AG10803 (cell line): ENCODE measurements at regions not wholly inside any gene's neighbourhood (a gene's known extent, or its start where the extent isn't known, plus 50 kb on each side); places are given as distances from the start of the nearest gene placed in this dataset.

ENCODE experiments used
- DNase-seq: peaks from one replicate; pipeline ENCODE4 v3.0.0; 2010; ENCODE audit warnings: low read depth
- H3K4me3 ChIP-seq: 2 replicates; pipeline ENCODE4 v1.5.1; 2011; ENCODE audit warnings: mild to moderate bottlenecking, low read length, control low read depth
- TF ChIP-seq, protein P1 (sequence below): conservative IDR thresholded peaks from 2 replicates; pipeline ENCODE4 v1.5.1; 2011; ENCODE audit warnings: mild to moderate bottlenecking, low read length, control low read depth, inconsistent platforms

DNA sequence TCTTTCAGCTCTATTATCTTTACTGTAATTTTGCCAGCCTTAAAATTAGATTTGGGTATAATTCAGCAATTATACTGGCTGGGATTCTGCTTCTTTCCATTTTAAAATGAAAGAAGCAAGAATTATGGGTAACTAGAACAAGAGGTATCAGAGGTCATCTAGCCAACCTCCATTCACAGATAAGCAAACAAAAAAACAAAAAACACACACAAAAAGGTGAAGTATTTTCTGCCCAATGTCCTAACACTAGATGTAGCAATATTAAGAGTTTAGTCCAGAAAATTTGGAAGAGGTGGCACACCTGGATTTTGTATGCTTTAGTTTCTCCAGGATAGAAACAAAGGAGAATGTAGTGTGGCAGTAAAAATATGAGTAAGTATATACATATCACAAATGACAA lies 68.1 kb upstream of the ANXA1 start:
- TF ChIP-seq, protein P1, sequence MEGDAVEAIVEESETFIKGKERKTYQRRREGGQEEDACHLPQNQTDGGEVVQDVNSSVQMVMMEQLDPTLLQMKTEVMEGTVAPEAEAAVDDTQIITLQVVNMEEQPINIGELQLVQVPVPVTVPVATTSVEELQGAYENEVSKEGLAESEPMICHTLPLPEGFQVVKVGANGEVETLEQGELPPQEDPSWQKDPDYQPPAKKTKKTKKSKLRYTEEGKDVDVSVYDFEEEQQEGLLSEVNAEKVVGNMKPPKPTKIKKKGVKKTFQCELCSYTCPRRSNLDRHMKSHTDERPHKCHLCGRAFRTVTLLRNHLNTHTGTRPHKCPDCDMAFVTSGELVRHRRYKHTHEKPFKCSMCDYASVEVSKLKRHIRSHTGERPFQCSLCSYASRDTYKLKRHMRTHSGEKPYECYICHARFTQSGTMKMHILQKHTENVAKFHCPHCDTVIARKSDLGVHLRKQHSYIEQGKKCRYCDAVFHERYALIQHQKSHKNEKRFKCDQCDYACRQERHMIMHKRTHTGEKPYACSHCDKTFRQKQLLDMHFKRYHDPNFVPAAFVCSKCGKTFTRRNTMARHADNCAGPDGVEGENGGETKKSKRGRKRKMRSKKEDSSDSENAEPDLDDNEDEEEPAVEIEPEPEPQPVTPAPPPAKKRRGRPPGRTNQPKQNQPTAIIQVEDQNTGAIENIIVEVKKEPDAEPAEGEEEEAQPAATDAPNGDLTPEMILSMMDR, result no peak
- no peak overlapping the region for H3K4me3 ChIP-seq
- no peak for DNase-seq

DNA sequence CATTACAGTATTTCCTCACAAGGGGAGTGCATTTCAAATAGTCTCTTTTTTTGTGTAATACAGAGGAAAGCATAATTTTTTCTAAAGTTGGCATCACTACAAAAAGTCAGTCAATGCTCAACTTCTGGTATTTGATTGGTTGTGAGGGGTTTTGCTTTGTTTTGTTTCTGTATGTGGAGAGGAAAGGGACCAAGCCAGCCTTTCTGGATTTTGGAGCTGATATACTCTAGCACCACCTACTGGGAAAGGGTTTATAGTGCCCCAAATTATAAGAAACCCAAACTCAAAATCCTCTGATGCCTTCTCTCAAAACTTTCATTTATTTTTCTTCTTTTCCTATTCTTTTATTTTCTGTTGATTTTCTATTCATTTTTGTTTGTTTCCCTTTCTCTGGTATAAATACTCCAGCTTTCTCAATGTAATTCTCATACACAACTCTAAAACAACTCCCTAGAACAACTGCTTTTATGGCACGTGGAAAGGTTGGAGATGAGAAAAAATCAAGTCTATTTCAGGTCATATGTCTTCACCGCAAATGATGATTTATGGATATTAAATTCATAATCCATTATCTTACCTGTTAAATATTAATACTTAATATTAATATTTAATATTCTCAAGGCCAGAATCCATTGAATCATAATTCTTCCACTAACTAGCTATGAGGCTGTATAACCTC lies 69.5 kb upstream of the ANXA1 start:
- TF ChIP-seq, protein P1, result peak; percentile 98
- H3K4me3 ChIP-seq, result no peak overlapping the region
- peak; percentile 58 for DNase-seq

DNA sequence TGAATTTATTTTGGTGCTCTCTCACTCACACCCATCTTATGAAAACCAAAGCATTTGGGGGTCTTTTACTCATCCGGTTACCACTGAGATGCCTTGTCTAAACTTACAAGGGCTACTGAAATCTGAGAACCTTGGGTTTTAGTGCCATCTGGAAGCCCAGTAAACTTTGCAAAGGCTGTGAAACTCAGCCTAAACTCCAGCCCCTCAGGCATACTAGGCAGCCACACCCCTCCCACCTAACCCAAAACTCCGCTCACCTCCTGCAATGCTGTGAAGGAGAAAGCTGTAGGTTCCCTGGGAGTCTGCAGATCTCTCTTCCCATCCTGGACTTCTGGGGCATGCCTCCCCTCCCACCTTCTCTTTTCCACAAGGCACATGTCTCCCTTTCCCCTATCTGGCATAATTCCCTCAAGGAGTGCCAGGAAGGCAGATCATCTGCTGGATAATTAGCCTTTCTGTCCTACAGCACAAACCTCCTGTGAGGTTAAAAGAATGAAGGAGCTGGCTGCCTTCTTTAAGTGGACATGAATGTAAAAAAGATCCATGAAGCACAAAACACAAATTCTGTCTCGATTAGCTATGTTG lies 71.5 kb upstream of the ANXA1 start:
- DNase-seq, result no peak
- H3K4me3 ChIP-seq, result no peak overlapping the region
- TF ChIP-seq, protein P1, result no peak

DNA sequence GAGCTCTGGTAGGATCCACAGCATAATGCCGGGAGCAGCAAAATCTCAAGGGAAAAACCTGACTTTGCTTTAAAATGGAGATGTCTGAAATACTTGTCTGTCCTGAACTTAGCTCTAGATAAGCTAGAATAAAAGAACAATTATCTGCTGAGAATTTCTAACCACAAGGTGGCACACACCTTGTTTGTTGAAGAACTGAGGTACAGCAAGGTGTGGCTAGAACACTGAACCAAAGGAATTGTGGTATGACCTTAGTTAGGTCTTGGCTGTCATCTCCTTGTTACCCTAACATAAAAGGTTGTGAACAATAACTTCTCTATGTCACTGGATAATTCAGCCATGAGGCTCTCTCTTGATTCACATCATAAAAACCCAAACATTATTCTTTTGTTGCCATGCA lies 72.3 kb upstream of the ANXA1 start:
- no peak overlapping the region for H3K4me3 ChIP-seq
- TF ChIP-seq, protein P1, result no peak
- DNase-seq, result no peak

DNA sequence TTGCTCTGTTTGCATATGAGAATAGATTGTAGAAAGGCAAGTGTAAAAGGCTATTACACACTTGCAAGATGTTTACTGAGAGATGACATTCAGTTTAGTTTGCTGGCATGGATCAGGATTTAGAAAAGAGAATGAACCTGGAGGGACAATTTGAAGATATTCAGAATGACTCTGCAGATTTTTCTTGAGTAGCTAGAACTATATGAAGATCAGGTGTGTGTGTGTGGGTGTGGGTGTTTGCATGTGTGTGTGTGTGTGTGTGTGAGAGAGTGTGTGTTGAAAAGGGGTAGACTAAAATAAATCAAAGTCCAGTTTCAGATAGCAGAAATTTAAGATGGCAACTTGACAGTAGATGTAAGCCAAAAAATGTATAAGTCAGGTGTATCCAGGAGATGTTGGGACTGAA lies 74.0 kb upstream of the ANXA1 start:
- no peak overlapping the region for H3K4me3 ChIP-seq
- TF ChIP-seq, protein P1, result no peak
- no peak for DNase-seq

DNA sequence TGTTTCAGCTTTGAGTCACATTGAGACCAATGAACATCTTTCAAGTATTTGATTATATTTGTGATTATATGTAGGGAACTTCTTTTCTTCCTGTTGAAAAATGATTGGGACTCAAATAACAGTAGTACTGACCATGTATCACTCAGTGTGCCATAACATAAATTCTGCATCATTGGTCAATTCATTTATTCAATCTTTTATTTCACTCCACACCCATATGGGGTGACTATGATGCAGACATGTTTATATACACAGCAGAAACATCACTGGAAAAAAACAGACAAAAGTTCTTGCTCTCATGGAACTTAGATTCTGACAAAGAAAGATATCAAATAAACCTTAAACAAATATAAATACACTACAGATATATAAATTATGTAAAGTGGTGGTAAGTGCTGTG lies 74.7 kb upstream of the ANXA1 start:
- TF ChIP-seq, protein P1, result no peak
- DNase-seq, result no peak

DNA sequence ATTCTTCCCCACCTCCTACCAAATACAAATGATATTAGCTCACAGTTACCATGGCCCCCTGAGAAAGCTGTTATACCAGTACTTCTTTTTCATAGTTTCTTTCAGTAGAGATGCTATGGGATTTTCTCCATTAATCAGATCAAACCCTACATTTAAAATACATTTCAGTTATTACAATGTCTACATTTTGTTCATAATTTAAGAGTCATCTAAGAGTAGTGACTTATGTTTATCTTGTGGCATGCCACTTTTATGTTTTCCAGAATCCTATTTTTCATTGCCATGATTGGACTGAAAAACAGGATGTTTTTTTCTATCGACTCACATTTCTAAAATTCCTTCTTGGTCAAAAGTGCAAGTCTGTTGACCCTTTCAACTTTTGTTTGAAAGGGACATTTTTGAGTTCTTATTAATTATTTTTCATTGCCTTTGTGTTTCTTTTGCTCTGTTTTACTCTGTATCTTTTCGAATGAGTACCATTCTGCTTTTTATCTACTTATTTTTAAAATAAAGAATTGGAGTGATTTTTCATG lies 77.4 kb upstream of the ANXA1 start:
- peak; percentile 40 for DNase-seq
- TF ChIP-seq, protein P1, result no peak
- no peak overlapping the region for H3K4me3 ChIP-seq

More for the DNA sequence above, 74.7 kb upstream of the ANXA1 start:
- no peak overlapping the region for H3K4me3 ChIP-seq
